ENCODE measurements at regions not wholly inside any gene's neighbourhood (a gene's known extent, or its start where the extent isn't known, plus 50 kb on each side); places are given as distances from the start of the nearest gene placed in this dataset.

GRCh38 chr2:21393173-21393572 is 269.4 kb downstream of the TDRD15 start:
- DNase-seq (ENCODE audit: low spot score): no peak

GRCh38 chr2:21395366-21395765 is 271.6 kb downstream of the TDRD15 start:
- peak; percentile 12 for DNase-seq (ENCODE audit: low spot score)

GRCh38 chr2:21396252-21396651 is 272.5 kb downstream of the TDRD15 start:
- no peak for DNase-seq (ENCODE audit: low spot score)

GRCh38 chr2:21401022-21401698 is 277.4 kb downstream of the TDRD15 start:
- DNase-seq (ENCODE audit: low spot score): no peak

GRCh38 chr2:21404137-21404536 is 280.4 kb downstream of the TDRD15 start:
- no peak for DNase-seq (ENCODE audit: low spot score)

GRCh38 chr2:21404827-21405625 is 281.3 kb downstream of the TDRD15 start:
- no peak for DNase-seq (ENCODE audit: low spot score)

GRCh38 chr2:21406386-21406785 is 282.6 kb downstream of the TDRD15 start:
- no peak for DNase-seq (ENCODE audit: low spot score)

- DNase-seq (ENCODE audit: low spot score): no peak
Observed at GRCh38 chr2:21406911-21407310, 283.1 kb downstream of the TDRD15 start.

GRCh38 chr2:21407851-21408250 is 284.1 kb downstream of the TDRD15 start:
- no peak for DNase-seq (ENCODE audit: low spot score)

GRCh38 chr2:21411741-21412140 is 288.0 kb downstream of the TDRD15 start:
- no peak for DNase-seq (ENCODE audit: low spot score)

GRCh38 chr2:21412944-21413443 is 289.2 kb downstream of the TDRD15 start:
- no peak for DNase-seq (ENCODE audit: low spot score)

GRCh38 chr2:21415234-21415633 is 291.5 kb downstream of the TDRD15 start:
- no peak for DNase-seq (ENCODE audit: low spot score)

GRCh38 chr2:21416226-21416625 is 292.5 kb downstream of the TDRD15 start:
- no peak for DNase-seq (ENCODE audit: low spot score)

- DNase-seq (ENCODE audit: low spot score): no peak
Observed at GRCh38 chr2:21418456-21418855, 294.7 kb downstream of the TDRD15 start.

GRCh38 chr2:21420553-21421335 is 297.0 kb downstream of the TDRD15 start:
- no peak for DNase-seq (ENCODE audit: low spot score)

- peak; percentile 5 for DNase-seq (ENCODE audit: low spot score)
Observed at GRCh38 chr2:21422050-21422449, 298.3 kb downstream of the TDRD15 start.

GRCh38 chr2:21422724-21423522 is 299.2 kb downstream of the TDRD15 start:
- DNase-seq (ENCODE audit: low spot score): no peak

GRCh38 chr2:21423854-21424253 is 300.1 kb downstream of the TDRD15 start:
- DNase-seq (ENCODE audit: low spot score): no peak

- DNase-seq (ENCODE audit: low spot score): no peak
Observed at GRCh38 chr2:21424375-21424774, 300.6 kb downstream of the TDRD15 start.

- no peak for DNase-seq (ENCODE audit: low spot score)
Observed at GRCh38 chr2:21427606-21428005, 303.8 kb downstream of the TDRD15 start.

- DNase-seq (ENCODE audit: low spot score): no peak
Observed at GRCh38 chr2:21428754-21429153, 305.0 kb downstream of the TDRD15 start.
